HEK293T (cell line): ENCODE measurements at regions not wholly inside any gene's neighbourhood (a gene's known extent, or its start where the extent isn't known, plus 50 kb on each side); places are given as distances from the start of the nearest gene placed in this dataset.

Experiments used
- CTCF ChIA-PET: fragments of 350-600 bp; formaldehyde crosslinking; extraction: SDS; loops from one replicate; lab custom pipeline; 2021; ENCODE audit warnings: antibody characterized with exemption, inconsistent platforms; lab: Yijun Ruan, JAX
- POLR2A ChIA-PET: fragments of 350-600 bp; formaldehyde crosslinking; extraction: SDS; loops from one replicate; lab custom pipeline; 2020; ENCODE audit warnings: antibody characterized with exemption, inconsistent platforms; lab: Yijun Ruan, JAX
- DNase-seq: peaks from one replicate; pipeline ENCODE4 v3.0.0; 2012; ENCODE audit warnings: mixed read lengths; ENCODE audit errors: extremely low spot score
- ARNT ChIP-seq: fragments of 450-650 bp; IDR thresholded peaks from 2 replicates; pipeline ENCODE4 v1.6.1; 2017; ENCODE audit warnings: mild to moderate bottlenecking
- BHLHE40 ChIP-seq: fragments of 450-650 bp; IDR thresholded peaks from 2 replicates; pipeline ENCODE4 v1.6.1; 2016; ENCODE audit warnings: mild to moderate bottlenecking, moderate library complexity, borderline replicate concordance
- CTBP1 ChIP-seq: fragments of 450-650 bp; IDR thresholded peaks from 2 replicates; pipeline ENCODE4 v1.6.1; 2016; ENCODE audit warnings: borderline replicate concordance
- ELF4 ChIP-seq: fragments of 450-650 bp; IDR thresholded peaks from 2 replicates; pipeline ENCODE4 v1.6.1; 2017; ENCODE audit warnings: antibody characterized with exemption
- FOXA1 ChIP-seq: fragments of 450-650 bp; IDR thresholded peaks from 2 replicates; pipeline ENCODE4 v1.6.1; 2016; ENCODE audit warnings: mild to moderate bottlenecking
- FOXK2 ChIP-seq: fragments of 450-650 bp; IDR thresholded peaks from 2 replicates; pipeline ENCODE4 v1.6.1; 2016; ENCODE audit warnings: mild to moderate bottlenecking
- FOXM1 ChIP-seq: fragments of 450-650 bp; IDR thresholded peaks from 2 replicates; pipeline ENCODE4 v1.6.1; 2017; ENCODE audit warnings: mild to moderate bottlenecking, borderline replicate concordance
- HDGF ChIP-seq: fragments of 450-650 bp; IDR thresholded peaks from 2 replicates; pipeline ENCODE4 v1.6.1; 2017; ENCODE audit warnings: antibody characterized with exemption, borderline replicate concordance
- L3MBTL2 ChIP-seq: fragments of 450-650 bp; conservative IDR thresholded peaks from 2 replicates; pipeline ENCODE4 v1.6.1; 2016; ENCODE audit warnings: mild to moderate bottlenecking
- LEF1 ChIP-seq: fragments of 450-650 bp; IDR thresholded peaks from 2 replicates; pipeline ENCODE4 v1.6.1; 2017; ENCODE audit warnings: mild to moderate bottlenecking, borderline replicate concordance
- NFRKB ChIP-seq: fragments of 450-650 bp; IDR thresholded peaks from 2 replicates; pipeline ENCODE4 v1.6.1; 2016; ENCODE audit warnings: mild to moderate bottlenecking, moderate library complexity
- SP1 ChIP-seq: fragments of 450-650 bp; IDR thresholded peaks from 2 replicates; pipeline ENCODE4 v1.6.1; 2017
- SUZ12 ChIP-seq: fragments of 450-650 bp; IDR thresholded peaks from 2 replicates; pipeline ENCODE4 v1.6.1; 2016; ENCODE audit warnings: mild to moderate bottlenecking
- TARDBP ChIP-seq: fragments of 450-650 bp; IDR thresholded peaks from 2 replicates; pipeline ENCODE4 v1.6.1; 2016
- ZNF384 ChIP-seq: fragments of 450-650 bp; IDR thresholded peaks from 2 replicates; pipeline ENCODE4 v1.6.1; 2016
- TF ChIP-seq, protein P1 (sequence below): fragments of 450-650 bp; IDR thresholded peaks from 2 replicates; pipeline ENCODE4 v1.6.1; 2016

GRCh38 chr14:41130274-41130673 lies 476.4 kb upstream of the LRFN5 start:
- CTCF ChIA-PET, result no interaction called here
- no peak for DNase-seq
- POLR2A ChIA-PET, result no interaction called here
- TF ChIP-seq FOXA1, result no peak
- no peak for TF ChIP-seq SUZ12
- no peak for TF ChIP-seq LEF1
- no peak for TF ChIP-seq ARNT
- no peak for TF ChIP-seq BHLHE40
- no peak for TF ChIP-seq ZNF384
- no peak for TF ChIP-seq HDGF
- no peak for TF ChIP-seq FOXK2
- no peak for TF ChIP-seq TARDBP
- no peak for TF ChIP-seq ELF4
- no peak for TF ChIP-seq FOXM1
- no peak for TF ChIP-seq L3MBTL2

DNA sequence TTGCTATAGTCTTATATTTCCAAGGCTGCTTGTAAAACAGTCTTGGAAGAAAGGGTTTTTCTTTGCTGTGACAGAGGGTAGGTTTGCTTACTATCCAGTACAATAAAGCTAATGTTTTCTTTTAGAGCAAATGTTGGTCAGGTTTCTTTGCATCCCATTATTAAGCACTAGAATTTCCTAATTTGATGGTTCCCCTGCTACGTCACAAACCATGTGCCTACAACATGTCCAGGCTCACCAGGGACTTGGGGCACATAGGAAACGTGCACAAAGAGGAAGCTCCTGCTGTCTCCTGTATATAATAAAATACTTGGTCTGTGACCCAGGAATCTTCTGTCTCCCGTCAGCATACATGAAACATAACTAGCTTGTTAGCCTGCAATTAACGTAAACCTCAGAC lies 486.3 kb upstream of the LRFN5 start:
- POLR2A ChIA-PET, result no interaction called here
- DNase-seq, result no peak
- TF ChIP-seq TARDBP, result no peak
- TF ChIP-seq SUZ12, result no peak
- TF ChIP-seq SP1, result no peak
- TF ChIP-seq CTBP1, result no peak
- no peak for TF ChIP-seq BHLHE40
- TF ChIP-seq ELF4, result no peak
- TF ChIP-seq ARNT, result no peak
- CTCF ChIA-PET, result no interaction called here

- TF ChIP-seq, protein P1, sequence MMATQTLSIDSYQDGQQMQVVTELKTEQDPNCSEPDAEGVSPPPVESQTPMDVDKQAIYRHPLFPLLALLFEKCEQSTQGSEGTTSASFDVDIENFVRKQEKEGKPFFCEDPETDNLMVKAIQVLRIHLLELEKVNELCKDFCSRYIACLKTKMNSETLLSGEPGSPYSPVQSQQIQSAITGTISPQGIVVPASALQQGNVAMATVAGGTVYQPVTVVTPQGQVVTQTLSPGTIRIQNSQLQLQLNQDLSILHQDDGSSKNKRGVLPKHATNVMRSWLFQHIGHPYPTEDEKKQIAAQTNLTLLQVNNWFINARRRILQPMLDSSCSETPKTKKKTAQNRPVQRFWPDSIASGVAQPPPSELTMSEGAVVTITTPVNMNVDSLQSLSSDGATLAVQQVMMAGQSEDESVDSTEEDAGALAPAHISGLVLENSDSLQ, result no peak
- no peak for TF ChIP-seq ARNT
- TF ChIP-seq ELF4, result no peak
- no peak for TF ChIP-seq FOXA1
- no peak for TF ChIP-seq FOXK2
- no peak for TF ChIP-seq SP1
- no peak for TF ChIP-seq LEF1
- DNase-seq, result no peak
- POLR2A ChIA-PET, result no interaction called here
- CTCF ChIA-PET, result no interaction called here
Measured at GRCh38 chr14:41096131-41096530, 510.5 kb upstream of the LRFN5 start.

- ChIA-PET POLR2A (no interaction called here), CTCF (no interaction called here)
- no peak for DNase-seq
Measured at GRCh38 chr14:41087056-41087455, 519.6 kb upstream of the LRFN5 start.

DNA sequence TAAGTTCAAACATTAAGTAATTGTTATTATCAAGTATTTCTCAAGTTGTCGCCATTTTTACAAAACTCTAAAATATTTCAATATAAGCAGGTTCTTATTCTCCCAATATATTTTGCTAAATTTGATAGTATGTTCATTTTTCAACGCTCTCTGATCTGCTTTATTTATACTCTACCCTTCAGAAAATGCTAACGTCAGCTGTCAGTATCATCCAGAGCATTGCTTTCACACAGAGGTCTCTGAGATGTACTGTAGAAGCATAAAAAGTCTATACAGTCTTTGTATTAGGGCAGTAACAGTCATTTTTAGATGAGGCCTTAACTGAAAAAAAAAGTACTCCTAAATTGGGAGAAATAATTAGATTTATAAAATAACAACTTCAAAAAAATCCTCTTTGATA lies 533.1 kb upstream of the LRFN5 start:
- TF ChIP-seq CTBP1 (no peak), FOXM1 (no peak), SUZ12 (no peak), ARNT (no peak), FOXA1 (no peak), ZNF384 (no peak), TARDBP (no peak), SP1 (no peak), LEF1 (no peak), FOXK2 (no peak), NFRKB (no peak), BHLHE40 (no peak), L3MBTL2 (no peak), ELF4 (no peak), HDGF (no peak)
- TF ChIP-seq, protein P1, result no peak
- DNase-seq, result no peak
- POLR2A ChIA-PET, result no interaction called here
- CTCF ChIA-PET, result no interaction called here

More at GRCh38 chr14:41087056-41087455, 519.6 kb upstream of the LRFN5 start:
- TF ChIP-seq HDGF (no peak), FOXA1 (no peak), FOXM1 (no peak), BHLHE40 (no peak)

DNA sequence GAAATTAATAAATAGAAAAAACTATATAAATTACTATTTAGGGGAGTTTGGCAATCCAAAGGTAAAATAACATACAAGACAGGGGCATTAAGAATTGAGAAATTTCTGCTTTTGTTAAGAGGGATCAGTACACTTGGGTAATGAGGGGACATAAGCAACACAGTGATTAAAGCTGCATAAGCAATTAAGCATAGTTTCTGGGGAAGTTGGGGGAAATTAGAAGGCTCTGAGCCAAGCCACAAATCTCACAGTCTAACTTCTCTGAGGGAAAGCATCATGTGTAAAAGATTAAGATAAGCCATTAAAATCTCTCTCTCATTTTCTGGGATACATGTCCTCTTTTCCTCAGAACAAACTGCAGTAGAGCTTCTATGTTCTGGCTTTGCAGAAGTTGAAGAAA lies 533.9 kb upstream of the LRFN5 start:
- TF ChIP-seq SP1 (no peak), HDGF (no peak)
- no peak for DNase-seq
- ChIA-PET CTCF (no interaction called here), POLR2A (no interaction called here)

DNA sequence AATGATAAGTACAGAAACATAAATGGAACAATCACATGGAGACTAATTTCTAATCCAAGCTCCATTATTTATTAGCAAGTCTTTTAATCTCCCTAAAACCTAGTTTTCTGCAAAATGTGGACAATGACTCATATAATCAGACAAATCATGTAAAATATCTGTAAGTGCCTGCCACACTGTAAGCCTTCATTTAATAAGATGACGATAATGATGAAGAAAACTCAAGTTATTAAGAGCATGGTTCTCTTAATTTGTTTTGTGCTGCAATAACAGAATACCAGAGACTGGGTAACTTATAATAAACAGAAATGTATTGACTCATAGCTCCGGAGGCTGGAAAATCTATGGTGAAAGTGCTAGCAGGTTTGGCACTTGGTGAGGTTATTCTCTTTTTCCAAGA lies 535.3 kb upstream of the LRFN5 start:
- DNase-seq, result no peak
- TF ChIP-seq ZNF384 (no peak), SP1 (no peak), NFRKB (no peak), FOXK2 (no peak), HDGF (no peak), SUZ12 (no peak), FOXM1 (no peak), TARDBP (no peak), FOXA1 (no peak), ELF4 (no peak), LEF1 (no peak), BHLHE40 (no peak), CTBP1 (no peak), L3MBTL2 (no peak), ARNT (no peak)
- TF ChIP-seq, protein P1, result no peak
- ChIA-PET POLR2A (no interaction called here), CTCF (no interaction called here)
